PC-3 (cell line): ENCODE measurements at regions not wholly inside any gene's neighbourhood (a gene's known extent, or its start where the extent isn't known, plus 50 kb on each side); places are given as distances from the start of the nearest gene placed in this dataset.

Source experiments
- ATAC-seq: fragments of 200-7000 bp; cut with Tn5 transposase; 2 replicates; pipeline ENCODE4 v1.9.1; 2020; ENCODE audit warnings: mild to moderate bottlenecking, moderate library complexity
- BruUV-seq: library from RNA; stranded (reverse); fragments of 400-500 nt; replicated peaks from 2 replicates; lab custom pipeline; 2021; lab: Mats Ljungman, UMichigan
- CTCF ChIA-PET: fragments of 300-600 bp; sonication (Branson Sonifier 250); formaldehyde crosslinking; loops from one replicate; lab custom pipeline; 2022; ENCODE audit warnings: antibody characterized with exemption; lab: Charles Lee
- POLR2A ChIA-PET: fragments of 300-600 bp; sonication (Branson Sonifier 250); formaldehyde crosslinking; loops from one replicate; lab custom pipeline; 2022; ENCODE audit warnings: antibody characterized with exemption; ENCODE audit not compliant: unreplicated experiment; lab: Charles Lee
- DNase-seq: peaks from one replicate; pipeline ENCODE4 v3.0.0-alpha.2; 2015
- H2AFZ ChIP-seq: fragments of 300-600 bp; sonication (generic); 2 replicates; pipeline ENCODE4 v1.6.0; 2016; ENCODE audit warnings: antibody characterized with exemption, low read length
- H3F3A ChIP-seq: fragments of 300-600 bp; sonication (generic); one replicate; pipeline ENCODE4 v1.6.0; 2017; ENCODE audit warnings: antibody characterized with exemption, low read length, control low read depth, mild to moderate bottlenecking; ENCODE audit not compliant: unreplicated experiment
- H3K27ac ChIP-seq: fragments of 300-600 bp; sonication (generic); 2 replicates; pipeline ENCODE4 v1.5.1; 2016; ENCODE audit warnings: mild to moderate bottlenecking, low read length
- H3K27me3 ChIP-seq: fragments of 300-600 bp; sonication (generic); 2 replicates; pipeline ENCODE4 v1.6.1; 2016; ENCODE audit warnings: low read length, mixed read lengths
- H3K36me3 ChIP-seq: fragments of 300-600 bp; sonication (generic); 2 replicates; pipeline ENCODE4 v1.6.1; 2016; ENCODE audit warnings: low read depth, mixed run types, low read length, mixed read lengths
- H3K4me1 ChIP-seq: fragments of 300-600 bp; sonication (generic); 2 replicates; pipeline ENCODE4 v1.5.1; 2016; ENCODE audit warnings: low read length; ENCODE audit not compliant: insufficient read depth
- H3K4me2 ChIP-seq: fragments of 300-600 bp; sonication (generic); 2 replicates; pipeline ENCODE4 v1.6.0; 2016; ENCODE audit warnings: low read length
- H3K4me3 ChIP-seq: fragments of 300-600 bp; sonication (generic); 2 replicates; pipeline ENCODE4 v1.5.1; 2016; ENCODE audit warnings: mild to moderate bottlenecking, low read length, mixed read lengths
- H3K79me2 ChIP-seq: fragments of 300-600 bp; sonication (generic); 2 replicates; pipeline ENCODE4 v1.6.1; 2017; ENCODE audit warnings: low read length, mixed read lengths
- H3K9ac ChIP-seq: fragments of 300-600 bp; sonication (generic); 2 replicates; pipeline ENCODE4 v1.6.0; 2016; ENCODE audit warnings: mild to moderate bottlenecking, low read length
- H3K9me2 ChIP-seq: fragments of 300-600 bp; sonication (generic); replicated peaks from 2 replicates; pipeline ENCODE4 v1.6.1; 2016; ENCODE audit warnings: mixed run types, low read length, mixed read lengths
- H3K9me3 ChIP-seq: fragments of 300-600 bp; sonication (generic); 2 replicates; pipeline ENCODE4 v1.6.1; 2016; ENCODE audit warnings: low read length, mixed read lengths
- H4K20me1 ChIP-seq: fragments of 300-600 bp; sonication (generic); 2 replicates; pipeline ENCODE4 v1.6.1; 2016; ENCODE audit warnings: low read length, mixed read lengths
- EZH2 ChIP-seq: fragments of 300-600 bp; sonication (generic); IDR thresholded peaks from one replicate; pipeline ENCODE4 v1.6.1; 2017; ENCODE audit warnings: antibody characterized with exemption, mild to moderate bottlenecking, low read length; ENCODE audit not compliant: unreplicated experiment
- EZH2phosphoT487 ChIP-seq: fragments of 300-600 bp; sonication (generic); IDR thresholded peaks from 2 replicates; pipeline ENCODE4 v1.6.1; 2018; ENCODE audit warnings: mild to moderate bottlenecking, antibody characterized with exemption, low read length, borderline replicate concordance
- intact Hi-C: fragments of 100-400 bp; cut with micrococcal nuclease; formaldehyde crosslinking; loops from 2 replicates; pipeline ENCODE4 v1.9.0; 2023
- TF ChIP-seq, protein P1 (sequence below): fragments of 300-600 bp; sonication (generic); conservative IDR thresholded peaks from 2 replicates; pipeline ENCODE4 v1.5.1; 2017; ENCODE audit warnings: antibody characterized with exemption, low read depth, mild to moderate bottlenecking, low read length

DNA sequence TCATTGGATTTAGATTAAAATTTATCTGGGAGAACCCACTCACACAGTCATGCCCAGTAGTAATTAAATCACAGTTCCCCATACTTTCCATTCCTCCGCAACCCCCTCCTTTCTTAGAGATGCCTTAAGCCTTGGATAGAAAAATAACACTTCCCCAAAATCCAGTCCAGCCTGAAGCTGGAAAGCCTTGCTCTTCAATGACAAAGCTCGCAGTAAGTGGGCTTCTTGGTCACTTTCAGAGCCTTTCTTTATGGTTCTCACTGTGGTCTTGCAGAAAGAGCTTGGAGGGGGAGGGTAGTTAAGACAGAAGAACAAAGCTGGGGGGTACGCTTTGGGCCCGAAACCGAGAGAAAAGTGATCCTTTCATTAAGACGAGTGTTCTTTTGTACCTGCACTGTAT lies 802.1 kb upstream of the POU3F3 start:
- H2AFZ ChIP-seq = peak overlapping the region; percentile 36
- DNase-seq = no peak
- H3K9me3 ChIP-seq = no peaks in the 10 kb centered on the region
- H3K4me1 ChIP-seq = no peaks in the 10 kb centered on the region
- intact Hi-C loops = no loop called here
- no peaks in the 10 kb centered on the region for H3F3A ChIP-seq
- TF ChIP-seq EZH2 (no peak), EZH2phosphoT487 (no peak)
- TF ChIP-seq, protein P1, sequence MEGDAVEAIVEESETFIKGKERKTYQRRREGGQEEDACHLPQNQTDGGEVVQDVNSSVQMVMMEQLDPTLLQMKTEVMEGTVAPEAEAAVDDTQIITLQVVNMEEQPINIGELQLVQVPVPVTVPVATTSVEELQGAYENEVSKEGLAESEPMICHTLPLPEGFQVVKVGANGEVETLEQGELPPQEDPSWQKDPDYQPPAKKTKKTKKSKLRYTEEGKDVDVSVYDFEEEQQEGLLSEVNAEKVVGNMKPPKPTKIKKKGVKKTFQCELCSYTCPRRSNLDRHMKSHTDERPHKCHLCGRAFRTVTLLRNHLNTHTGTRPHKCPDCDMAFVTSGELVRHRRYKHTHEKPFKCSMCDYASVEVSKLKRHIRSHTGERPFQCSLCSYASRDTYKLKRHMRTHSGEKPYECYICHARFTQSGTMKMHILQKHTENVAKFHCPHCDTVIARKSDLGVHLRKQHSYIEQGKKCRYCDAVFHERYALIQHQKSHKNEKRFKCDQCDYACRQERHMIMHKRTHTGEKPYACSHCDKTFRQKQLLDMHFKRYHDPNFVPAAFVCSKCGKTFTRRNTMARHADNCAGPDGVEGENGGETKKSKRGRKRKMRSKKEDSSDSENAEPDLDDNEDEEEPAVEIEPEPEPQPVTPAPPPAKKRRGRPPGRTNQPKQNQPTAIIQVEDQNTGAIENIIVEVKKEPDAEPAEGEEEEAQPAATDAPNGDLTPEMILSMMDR = no peak
- H4K20me1 ChIP-seq = no peaks in the 10 kb centered on the region
- peak overlapping the region; percentile 41 for H3K4me2 ChIP-seq
- no peaks in the 10 kb centered on the region for H3K9me2 ChIP-seq
- no TSS peak for BruUV-seq
- no peak for ATAC-seq
- no peak overlapping the region for H3K27ac ChIP-seq
- H3K79me2 ChIP-seq = no peaks in the 10 kb centered on the region
- ChIA-PET POLR2A (no interaction called here), CTCF (no interaction called here)
- no peaks in the 10 kb centered on the region for H3K36me3 ChIP-seq
- no peak overlapping the region for H3K9ac ChIP-seq
- peak overlapping the region; percentile 47 for H3K4me3 ChIP-seq
- peaks cover 26% of the 10 kb centered on the region for H3K27me3 ChIP-seq

DNA sequence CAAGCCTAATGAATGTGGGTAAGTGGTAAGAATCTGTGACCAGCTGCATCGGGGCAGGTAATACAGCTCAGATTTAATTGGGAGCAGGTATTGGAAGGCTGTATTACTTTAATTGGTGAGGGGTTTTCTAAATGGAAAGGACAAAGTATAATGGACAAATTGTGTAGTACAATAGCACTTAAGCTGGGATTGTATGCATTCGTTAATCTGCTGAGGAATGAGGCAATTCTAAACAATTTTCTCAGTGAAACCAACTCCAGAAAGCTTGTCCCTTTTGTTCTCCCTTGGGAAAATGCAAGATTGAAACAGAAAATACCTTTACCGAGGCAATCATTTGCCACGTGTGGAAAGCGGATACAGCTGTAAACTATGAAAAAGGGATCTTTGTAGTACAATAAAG lies 801.6 kb upstream of the POU3F3 start:
- ChIA-PET POLR2A (no interaction called here), CTCF (no interaction called here)
- H3K9me3 ChIP-seq = no peaks in the 10 kb centered on the region
- no TSS peak for BruUV-seq
- H3K79me2 ChIP-seq = no peaks in the 10 kb centered on the region
- DNase-seq (no peak), ATAC-seq (no peak)
- no peak overlapping the region for H2AFZ ChIP-seq
- no peak overlapping the region for H3K4me2 ChIP-seq
- H3F3A ChIP-seq = no peaks in the 10 kb centered on the region
- H3K27ac ChIP-seq = no peak overlapping the region
- no peaks in the 10 kb centered on the region for H3K4me1 ChIP-seq
- H3K9me2 ChIP-seq = no peaks in the 10 kb centered on the region
- H3K9ac ChIP-seq = no peak overlapping the region
- no peaks in the 10 kb centered on the region for H3K36me3 ChIP-seq
- no peak overlapping the region for H3K4me3 ChIP-seq
- TF ChIP-seq EZH2phosphoT487 (no peak), EZH2 (no peak)
- TF ChIP-seq, protein P1 = no peak
- intact Hi-C loops = no loop called here
- H4K20me1 ChIP-seq = no peaks in the 10 kb centered on the region
- H3K27me3 ChIP-seq = peaks cover 26% of the 10 kb centered on the region

DNA sequence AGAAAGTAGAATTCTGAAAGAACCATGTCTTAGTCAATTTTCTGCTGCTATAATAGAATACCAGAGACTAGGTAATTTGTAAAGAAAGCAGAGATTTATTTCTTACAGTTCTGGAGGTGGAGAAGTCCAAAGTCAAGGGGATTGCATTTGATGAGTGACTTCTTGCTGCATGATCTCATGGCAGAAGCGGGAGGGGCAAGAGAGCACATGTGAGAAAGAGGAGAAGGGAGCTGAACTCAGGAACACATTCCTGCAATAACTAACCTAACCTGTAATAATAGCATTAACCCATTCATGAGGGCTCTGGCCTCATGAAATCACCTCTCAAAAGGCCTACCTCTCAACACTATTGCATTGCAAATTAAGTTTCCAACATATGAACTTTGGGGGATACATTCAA lies 797.5 kb upstream of the POU3F3 start:
- Histone ChIP-seq H3K9ac (no peak overlapping the region), H3K4me3 (no peak overlapping the region), H3F3A (no peaks in the 10 kb centered on the region), H3K36me3 (no peaks in the 10 kb centered on the region), H4K20me1 (no peaks in the 10 kb centered on the region), H3K4me1 (no peaks in the 10 kb centered on the region), H2AFZ (no peak overlapping the region), H3K27me3 (peaks cover 14% of the 10 kb centered on the region), H3K27ac (no peak overlapping the region), H3K79me2 (no peaks in the 10 kb centered on the region), H3K9me3 (no peaks in the 10 kb centered on the region), H3K9me2 (no peaks in the 10 kb centered on the region), H3K4me2 (no peak overlapping the region)
- no peak for TF ChIP-seq EZH2
- TF ChIP-seq, protein P1 = no peak
- ChIA-PET CTCF (no interaction called here), POLR2A (no interaction called here)
- ATAC-seq (no peak), DNase-seq (no peak)
- intact Hi-C loops = no loop called here
- no TSS peak for BruUV-seq
